ENCODE measurements at regions not wholly inside any gene's neighbourhood (a gene's known extent, or its start where the extent isn't known, plus 50 kb on each side); places are given as distances from the start of the nearest gene placed in this dataset.

GRCh38 chr20:60395991-60396390 is 437.8 kb downstream of the CDH26 start:
- TF ChIP-seq CTCF (IDR thresholded peaks at IDR 0.05) (no peak), EZH2 (IDR thresholded peaks at IDR 0.05) (no peak), EZH2phosphoT487 (IDR thresholded peaks at IDR 0.05) (no peak)
